ENCODE measurements at regions not wholly inside any gene's neighbourhood (a gene's known extent, or its start where the extent isn't known, plus 50 kb on each side); places are given as distances from the start of the nearest gene placed in this dataset.

GRCh38 chr1:232422098-232422497 is 207.8 kb downstream of the SIPA1L2 start:
- no peak for TF ChIP-seq ARNTL (CRISPR knock-in tag; IDR thresholded peaks at IDR 0.05; ENCODE audit: borderline replicate concordance, low read depth)
- TF ChIP-seq ZFP30 (CRISPR knock-in tag; IDR thresholded peaks at IDR 0.05): no peak
- no peak for TF ChIP-seq PPARA (CRISPR knock-in tag; IDR thresholded peaks at IDR 0.05; ENCODE audit: borderline replicate concordance)
- TF ChIP-seq BACH2 (CRISPR knock-in tag; IDR thresholded peaks at IDR 0.05; ENCODE audit: borderline replicate concordance): no peak
